ENCODE measurements at regions not wholly inside any gene's neighbourhood (a gene's known extent, or its start where the extent isn't known, plus 50 kb on each side); places are given as distances from the start of the nearest gene placed in this dataset.

DNA sequence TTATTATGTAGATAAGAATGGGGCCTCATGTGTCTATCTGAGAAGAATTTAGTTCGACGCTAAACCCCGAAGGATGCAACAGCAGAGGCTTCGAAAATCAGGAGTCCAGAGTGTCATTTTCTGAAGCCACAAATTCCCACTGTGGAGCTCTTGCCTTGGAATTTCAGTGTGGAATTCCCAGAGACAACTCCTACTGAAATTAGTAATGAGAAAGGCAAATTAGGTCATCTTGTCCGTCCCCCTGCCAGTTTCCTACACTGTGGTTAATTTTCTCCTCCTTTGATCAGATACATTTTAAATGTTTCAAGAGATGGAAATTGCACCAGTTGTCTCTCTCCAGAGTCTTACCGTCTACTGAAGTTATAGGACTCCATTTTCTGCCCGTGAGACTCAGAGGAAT is 633.6 kb downstream of the BNC2 start:
- H3K27ac ChIP-seq (ENCODE audit: low read length) = no peak overlapping the region
- H3K9me2 ChIP-seq (replicated peaks; ENCODE audit: insufficient read depth, low read length) = no peaks in the 10 kb centered on the region
- H2AFZ ChIP-seq (ENCODE audit: low read length) = no peak overlapping the region
- no peaks in the 10 kb centered on the region for H3K79me2 ChIP-seq (ENCODE audit: low read length)
- no peaks in the 10 kb centered on the region for H3K27me3 ChIP-seq (ENCODE audit: low read length)
- no peaks in the 10 kb centered on the region for H3K4me1 ChIP-seq (ENCODE audit: low read length)
- no peak for DNase-seq
- no peak overlapping the region for H3K9ac ChIP-seq (ENCODE audit: low read length)
- H3K36me3 ChIP-seq (ENCODE audit: insufficient read depth, low read length) = no peaks in the 10 kb centered on the region
- no peaks in the 10 kb centered on the region for H4K20me1 ChIP-seq (ENCODE audit: insufficient read depth, low read depth, low read length)
- H3K4me3 ChIP-seq (ENCODE audit: low read length) = no peak overlapping the region
- H3K4me2 ChIP-seq (ENCODE audit: low read depth, low read length, poor library complexity, severe bottlenecking) = no peak overlapping the region
- H3K9me3 ChIP-seq (ENCODE audit: low read length) = no peaks in the 10 kb centered on the region

GRCh38 chr9:16238623-16239138 is 631.8 kb downstream of the BNC2 start:
- no peaks in the 10 kb centered on the region for H4K20me1 ChIP-seq (ENCODE audit: insufficient read depth, low read depth, low read length)
- H3K79me2 ChIP-seq (ENCODE audit: low read length) = no peaks in the 10 kb centered on the region
- no peak overlapping the region for H2AFZ ChIP-seq (ENCODE audit: low read length)
- no peaks in the 10 kb centered on the region for H3K36me3 ChIP-seq (ENCODE audit: insufficient read depth, low read length)
- no peak overlapping the region for H3K4me2 ChIP-seq (ENCODE audit: low read depth, low read length, poor library complexity, severe bottlenecking)
- no peaks in the 10 kb centered on the region for H3K9me2 ChIP-seq (replicated peaks; ENCODE audit: insufficient read depth, low read length)
- no peak overlapping the region for H3K9ac ChIP-seq (ENCODE audit: low read length)
- DNase-seq = no peak
- no peaks in the 10 kb centered on the region for H3K27me3 ChIP-seq (ENCODE audit: low read length)
- no peak overlapping the region for H3K4me3 ChIP-seq (ENCODE audit: low read length)
- no peaks in the 10 kb centered on the region for H3K4me1 ChIP-seq (ENCODE audit: low read length)
- no peak overlapping the region for H3K27ac ChIP-seq (ENCODE audit: low read length)
- H3K9me3 ChIP-seq (ENCODE audit: low read length) = no peaks in the 10 kb centered on the region

DNA sequence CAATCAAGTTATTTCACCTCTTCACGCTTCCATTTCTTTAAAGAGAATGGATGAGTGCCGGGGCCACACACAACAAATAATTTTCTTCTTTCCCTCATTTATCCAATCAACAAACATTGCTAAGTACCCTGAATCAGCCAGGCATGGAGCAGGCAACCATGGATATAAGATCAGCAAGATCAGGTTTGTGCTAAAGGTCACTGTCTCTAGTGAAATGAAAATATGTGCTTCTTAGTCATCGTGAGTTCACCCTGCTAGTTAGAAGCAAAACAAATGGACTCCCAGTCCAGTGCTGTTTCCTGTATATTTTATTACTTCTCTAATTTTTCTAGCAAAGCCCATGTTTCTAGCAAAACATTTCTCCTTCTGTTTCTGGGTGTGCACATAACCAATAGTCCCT is 629.2 kb downstream of the BNC2 start:
- Histone ChIP-seq H3K27me3 (ENCODE audit: low read length) (no peaks in the 10 kb centered on the region), H3K4me1 (ENCODE audit: low read length) (no peaks in the 10 kb centered on the region), H3K36me3 (ENCODE audit: insufficient read depth, low read length) (no peaks in the 10 kb centered on the region), H3K9me3 (ENCODE audit: low read length) (no peaks in the 10 kb centered on the region), H3K9me2 (replicated peaks; ENCODE audit: insufficient read depth, low read length) (no peaks in the 10 kb centered on the region), H3K79me2 (ENCODE audit: low read length) (no peaks in the 10 kb centered on the region), H3K9ac (ENCODE audit: low read length) (no peak overlapping the region), H2AFZ (ENCODE audit: low read length) (no peak overlapping the region), H4K20me1 (ENCODE audit: insufficient read depth, low read depth, low read length) (no peaks in the 10 kb centered on the region), H3K4me2 (ENCODE audit: low read depth, low read length, poor library complexity, severe bottlenecking) (no peak overlapping the region), H3K27ac (ENCODE audit: low read length) (no peak overlapping the region), H3K4me3 (ENCODE audit: low read length) (no peak overlapping the region)
- no peak for DNase-seq

DNA sequence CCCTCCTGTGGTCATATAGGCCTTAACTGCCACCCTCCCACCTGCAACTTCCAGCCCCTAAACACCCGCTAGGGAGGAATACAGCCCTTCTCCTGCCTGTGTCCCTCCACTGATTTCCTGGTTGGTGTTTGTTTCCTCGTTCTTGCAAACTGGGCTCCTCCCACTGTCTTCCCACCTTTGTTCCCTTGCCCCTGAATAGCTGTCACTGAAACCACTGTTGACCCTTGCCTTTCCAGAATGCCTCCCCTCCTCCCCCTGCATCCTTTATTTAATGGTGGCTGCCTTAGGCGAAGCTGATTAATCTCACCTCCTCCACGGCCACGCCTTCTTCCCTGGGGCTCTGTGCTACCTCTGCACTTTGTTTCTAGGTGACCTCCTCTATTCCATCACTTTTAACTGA is 626.7 kb downstream of the BNC2 start:
- Histone ChIP-seq H3K79me2 (ENCODE audit: low read length) (no peaks in the 10 kb centered on the region), H2AFZ (ENCODE audit: low read length) (no peak overlapping the region), H3K4me2 (ENCODE audit: low read depth, low read length, poor library complexity, severe bottlenecking) (no peak overlapping the region), H3K9me3 (ENCODE audit: low read length) (no peaks in the 10 kb centered on the region), H3K9ac (ENCODE audit: low read length) (no peak overlapping the region), H4K20me1 (ENCODE audit: insufficient read depth, low read depth, low read length) (no peaks in the 10 kb centered on the region), H3K36me3 (ENCODE audit: insufficient read depth, low read length) (no peaks in the 10 kb centered on the region), H3K27ac (ENCODE audit: low read length) (no peak overlapping the region), H3K4me1 (ENCODE audit: low read length) (no peaks in the 10 kb centered on the region), H3K27me3 (ENCODE audit: low read length) (no peaks in the 10 kb centered on the region), H3K4me3 (ENCODE audit: low read length) (no peak overlapping the region), H3K9me2 (replicated peaks; ENCODE audit: insufficient read depth, low read length) (no peaks in the 10 kb centered on the region)
- DNase-seq = no peak

GRCh38 chr9:16245756-16246440 is 624.6 kb downstream of the BNC2 start:
- no peaks in the 10 kb centered on the region for H3K36me3 ChIP-seq (ENCODE audit: insufficient read depth, low read length)
- no peaks in the 10 kb centered on the region for H3K27me3 ChIP-seq (ENCODE audit: low read length)
- H2AFZ ChIP-seq (ENCODE audit: low read length) = no peak overlapping the region
- no peak overlapping the region for H3K4me2 ChIP-seq (ENCODE audit: low read depth, low read length, poor library complexity, severe bottlenecking)
- H4K20me1 ChIP-seq (ENCODE audit: insufficient read depth, low read depth, low read length) = no peaks in the 10 kb centered on the region
- H3K9me2 ChIP-seq (replicated peaks; ENCODE audit: insufficient read depth, low read length) = no peaks in the 10 kb centered on the region
- H3K79me2 ChIP-seq (ENCODE audit: low read length) = no peaks in the 10 kb centered on the region
- no peak for DNase-seq
- no peaks in the 10 kb centered on the region for H3K4me1 ChIP-seq (ENCODE audit: low read length)
- no peak overlapping the region for H3K4me3 ChIP-seq (ENCODE audit: low read length)
- no peak overlapping the region for H3K27ac ChIP-seq (ENCODE audit: low read length)
- H3K9me3 ChIP-seq (ENCODE audit: low read length) = no peaks in the 10 kb centered on the region
- H3K9ac ChIP-seq (ENCODE audit: low read length) = no peak overlapping the region

DNA sequence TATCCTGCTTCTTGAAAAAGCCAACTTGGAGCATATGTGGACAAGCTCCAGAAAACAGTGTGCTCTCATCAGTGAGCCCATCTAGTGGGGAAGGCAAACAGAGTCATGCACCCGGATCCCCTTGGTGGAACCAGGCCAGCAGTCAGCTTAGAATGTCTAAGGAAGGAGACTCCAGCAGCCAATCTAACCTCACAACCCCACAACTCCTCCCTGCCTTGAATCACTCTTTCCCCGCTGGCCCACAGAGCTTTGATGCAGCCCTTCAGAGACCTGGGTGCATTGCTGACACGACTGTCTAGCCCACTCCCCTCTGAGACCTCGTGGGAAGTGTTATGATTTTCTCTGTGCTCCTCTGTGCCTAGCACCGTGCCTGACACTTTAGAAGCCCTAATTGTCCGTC is 623.7 kb downstream of the BNC2 start:
- no peak for DNase-seq
- no peaks in the 10 kb centered on the region for H3K27me3 ChIP-seq (ENCODE audit: low read length)
- H3K9me3 ChIP-seq (ENCODE audit: low read length) = no peaks in the 10 kb centered on the region
- no peaks in the 10 kb centered on the region for H4K20me1 ChIP-seq (ENCODE audit: insufficient read depth, low read depth, low read length)
- H3K9ac ChIP-seq (ENCODE audit: low read length) = no peak overlapping the region
- H3K4me2 ChIP-seq (ENCODE audit: low read depth, low read length, poor library complexity, severe bottlenecking) = no peak overlapping the region
- no peaks in the 10 kb centered on the region for H3K36me3 ChIP-seq (ENCODE audit: insufficient read depth, low read length)
- no peak overlapping the region for H3K27ac ChIP-seq (ENCODE audit: low read length)
- H2AFZ ChIP-seq (ENCODE audit: low read length) = no peak overlapping the region
- H3K4me3 ChIP-seq (ENCODE audit: low read length) = no peak overlapping the region
- H3K9me2 ChIP-seq (replicated peaks; ENCODE audit: insufficient read depth, low read length) = no peaks in the 10 kb centered on the region
- H3K4me1 ChIP-seq (ENCODE audit: low read length) = no peaks in the 10 kb centered on the region
- H3K79me2 ChIP-seq (ENCODE audit: low read length) = no peaks in the 10 kb centered on the region

DNA sequence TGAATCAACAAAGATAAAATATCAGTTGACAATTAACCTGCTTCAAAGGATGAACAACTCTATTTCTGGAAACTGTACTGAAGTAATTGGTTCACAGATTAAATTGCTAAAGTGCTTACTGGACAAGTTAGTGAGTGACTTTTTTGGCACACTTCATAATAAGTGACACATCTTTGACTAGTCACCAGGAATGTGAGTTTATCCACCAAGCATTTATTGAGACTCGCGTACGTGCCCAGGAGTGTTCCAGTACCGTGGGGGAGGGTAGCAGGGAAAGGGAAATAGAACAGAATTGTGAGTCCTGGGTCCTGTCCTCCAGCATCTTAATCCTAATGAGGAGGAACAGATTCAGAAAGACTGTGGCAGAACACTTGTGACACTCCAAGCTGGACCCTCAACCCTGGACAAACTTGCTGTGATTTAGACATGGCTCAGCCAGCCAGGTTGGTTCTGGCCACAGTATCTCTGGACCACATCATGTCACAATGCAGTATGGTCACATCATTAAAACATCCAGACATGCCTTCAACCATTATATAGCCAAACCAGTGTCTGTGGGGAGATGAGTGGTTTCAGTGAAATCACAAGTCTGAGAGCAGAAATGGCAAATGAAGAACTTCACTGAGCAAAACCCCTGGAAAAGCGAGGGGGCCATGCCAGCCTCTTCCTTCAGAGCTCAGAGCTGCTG is 623.1 kb downstream of the BNC2 start:
- Histone ChIP-seq H3K4me3 (ENCODE audit: low read length) (no peak overlapping the region), H3K9ac (ENCODE audit: low read length) (no peak overlapping the region), H4K20me1 (ENCODE audit: insufficient read depth, low read depth, low read length) (no peaks in the 10 kb centered on the region), H3K9me2 (replicated peaks; ENCODE audit: insufficient read depth, low read length) (no peaks in the 10 kb centered on the region), H3K79me2 (ENCODE audit: low read length) (no peaks in the 10 kb centered on the region), H3K27me3 (ENCODE audit: low read length) (no peaks in the 10 kb centered on the region), H3K9me3 (ENCODE audit: low read length) (no peaks in the 10 kb centered on the region), H2AFZ (ENCODE audit: low read length) (no peak overlapping the region), H3K4me2 (ENCODE audit: low read depth, low read length, poor library complexity, severe bottlenecking) (no peak overlapping the region), H3K4me1 (ENCODE audit: low read length) (no peaks in the 10 kb centered on the region), H3K27ac (ENCODE audit: low read length) (no peak overlapping the region), H3K36me3 (ENCODE audit: insufficient read depth, low read length) (no peaks in the 10 kb centered on the region)
- DNase-seq = no peak

GRCh38 chr9:16248822-16249221 is 621.6 kb downstream of the BNC2 start:
- no peak overlapping the region for H3K4me2 ChIP-seq (ENCODE audit: low read depth, low read length, poor library complexity, severe bottlenecking)

More at GRCh38 chr9:16248822-16249221, 621.6 kb downstream of the BNC2 start:
- Histone ChIP-seq H4K20me1 (ENCODE audit: insufficient read depth, low read depth, low read length) (no peaks in the 10 kb centered on the region), H3K79me2 (ENCODE audit: low read length) (no peaks in the 10 kb centered on the region), H3K9me3 (ENCODE audit: low read length) (no peaks in the 10 kb centered on the region), H2AFZ (ENCODE audit: low read length) (no peak overlapping the region), H3K4me1 (ENCODE audit: low read length) (no peaks in the 10 kb centered on the region), H3K27me3 (ENCODE audit: low read length) (no peaks in the 10 kb centered on the region), H3K4me3 (ENCODE audit: low read length) (no peak overlapping the region), H3K9ac (ENCODE audit: low read length) (no peak overlapping the region), H3K9me2 (replicated peaks; ENCODE audit: insufficient read depth, low read length) (no peaks in the 10 kb centered on the region), H3K27ac (ENCODE audit: low read length) (no peak overlapping the region), H3K36me3 (ENCODE audit: insufficient read depth, low read length) (no peaks in the 10 kb centered on the region)
- DNase-seq = no peak

Measured in Karpas-422 (cell line).